ENCODE measurements at regions not wholly inside any gene's neighbourhood (a gene's known extent, or its start where the extent isn't known, plus 50 kb on each side); places are given as distances from the start of the nearest gene placed in this dataset.

DNA sequence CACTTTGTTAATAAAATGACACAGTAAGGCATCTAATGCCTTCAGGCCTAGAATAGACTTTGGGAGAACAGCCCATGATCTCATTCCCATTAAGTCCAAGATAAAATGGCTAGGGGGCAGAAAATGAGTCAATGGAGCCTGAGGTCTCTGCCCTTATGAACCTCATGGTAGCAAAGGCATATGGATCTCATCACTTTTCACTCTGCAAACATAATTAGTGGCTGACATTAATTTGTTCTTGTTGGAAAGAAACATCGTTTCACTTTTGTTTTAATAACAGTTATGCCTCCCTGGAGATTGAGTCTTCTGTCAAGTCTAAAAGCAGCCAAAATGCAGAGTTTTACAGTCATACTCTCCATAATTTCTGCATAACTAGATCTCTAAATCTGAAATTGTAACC lies 111.8 kb upstream of the API5 start:
- no peak for TF ChIP-seq MLX (CRISPR knock-in tag; IDR thresholded peaks at IDR 0.05)
- no peak for TF ChIP-seq PATZ1 (CRISPR knock-in tag; IDR thresholded peaks at IDR 0.05)
- no peak for TF ChIP-seq ZNF232 (CRISPR knock-in tag; IDR thresholded peaks at IDR 0.05; ENCODE audit: borderline replicate concordance)
- no peak for TF ChIP-seq NR1H2 (CRISPR knock-in tag; IDR thresholded peaks at IDR 0.05; ENCODE audit: borderline replicate concordance, low read depth)
- no peak for TF ChIP-seq ARNTL (CRISPR knock-in tag; IDR thresholded peaks at IDR 0.05)
- TF ChIP-seq, protein P1, sequence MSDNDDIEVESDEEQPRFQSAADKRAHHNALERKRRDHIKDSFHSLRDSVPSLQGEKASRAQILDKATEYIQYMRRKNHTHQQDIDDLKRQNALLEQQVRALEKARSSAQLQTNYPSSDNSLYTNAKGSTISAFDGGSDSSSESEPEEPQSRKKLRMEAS (IDR thresholded peaks at IDR 0.05), result no peak
- no peak for TF ChIP-seq ATF7 (IDR thresholded peaks at IDR 0.05)
- no peak for TF ChIP-seq ATF7 (CRISPR knock-in tag; IDR thresholded peaks at IDR 0.05)
- TF ChIP-seq POLR2A (IDR thresholded peaks at IDR 0.05; ENCODE audit: insufficient read depth in 1 of 2, low read depth in 2 of 2, low read length in 2 of 2), result no peak
- TF ChIP-seq NONO (IDR thresholded peaks at IDR 0.05), result no peak
- no peak for TF ChIP-seq NONO (CRISPR knock-in tag; conservative IDR thresholded peaks at IDR 0.05)
- no peak for TF ChIP-seq MTF1 (CRISPR knock-in tag; IDR thresholded peaks at IDR 0.05)
